Left ventricle myocardium superior (tissue), 1 donor: ENCODE measurements at regions not wholly inside any gene's neighbourhood (a gene's known extent, or its start where the extent isn't known, plus 50 kb on each side); places are given as distances from the start of the nearest gene placed in this dataset.
A peak's percentile ranks its signal among the peaks of the same experiment; 100 is the strongest.
"Not testable (repeated sequence)": the region's sequence is repeated elsewhere in the genome, so short reads cannot be mapped to it uniquely, and the experiment has no call there.

Experiments used
- ATAC-seq: fragments of 200-7000 bp; cut with Tn5 transposase; one replicate; pipeline ENCODE4 v1.9.1; 2020; ENCODE audit warnings: mild to moderate bottlenecking, moderate library complexity
- DNase-seq: peaks from one replicate; pipeline ENCODE4 v3.0.0-alpha.2; 2020
- intact Hi-C: fragments of 100-400 bp; cut with micrococcal nuclease; formaldehyde crosslinking; loops from one replicate; pipeline ENCODE4 v1.11.0; 2022
- donor health status: DM: no; HTN: yes; CAD: no; lungs with severe emphysema.

DNA sequence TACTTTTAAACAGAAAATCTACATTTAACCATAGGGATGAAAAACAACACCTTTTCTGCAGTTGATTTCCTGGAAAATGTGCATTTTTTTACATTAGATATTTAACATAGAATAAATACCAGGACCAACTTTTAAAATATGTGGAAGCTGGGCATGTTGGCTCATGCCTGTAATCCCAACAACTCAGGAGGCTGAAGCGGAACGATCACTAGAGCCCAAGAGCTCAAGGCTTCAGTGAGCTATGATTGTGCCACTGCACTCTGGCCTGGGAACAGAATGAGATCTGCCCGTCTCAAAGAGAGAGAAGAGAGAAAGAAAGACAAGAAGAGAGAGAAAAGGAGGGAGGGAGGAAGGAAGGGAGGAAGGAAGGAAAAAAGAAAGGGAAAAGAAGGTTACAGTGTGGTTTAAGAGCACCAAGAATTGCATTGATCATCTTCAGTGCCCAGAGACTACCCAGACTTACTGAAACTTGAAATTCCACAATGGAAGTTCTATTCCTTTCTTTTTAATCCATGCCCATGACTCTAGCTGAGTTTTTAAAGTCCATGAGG is 189.4 kb upstream of the ARID1B start:
- intact Hi-C loops = no loop called here
- DNase-seq = no peak
- ATAC-seq = no peak

GRCh38 chr6:156587071-156587470 is 190.1 kb upstream of the ARID1B start:
- ATAC-seq = no peak
- DNase-seq = no peak

DNA sequence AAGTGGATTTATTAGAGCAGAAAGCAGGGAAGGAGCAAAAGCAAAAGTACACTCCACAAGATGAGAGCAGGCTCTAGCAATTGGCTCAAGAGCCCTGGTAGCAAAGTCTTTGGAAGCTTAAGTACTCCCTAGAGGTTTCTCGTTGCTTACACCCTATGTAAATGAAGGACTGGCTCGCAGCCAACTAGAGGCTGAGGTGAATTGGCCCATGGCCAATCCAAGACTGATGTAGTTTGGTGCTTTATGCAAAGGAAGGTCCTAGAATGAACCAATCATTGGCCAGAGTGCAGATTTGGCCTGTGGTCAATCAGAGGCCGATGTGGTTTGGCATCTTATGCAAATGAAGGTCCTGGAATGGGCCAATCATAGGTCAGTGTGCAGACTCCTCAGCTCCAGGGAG is 191.3 kb upstream of the ARID1B start:
- no peak for ATAC-seq
- no peak for DNase-seq
- intact Hi-C loops = no loop called here

More at GRCh38 chr6:156587071-156587470, 190.1 kb upstream of the ARID1B start:
- intact Hi-C loops = no loop called here

GRCh38 chr6:156584121-156584520 is 193.1 kb upstream of the ARID1B start:
- intact Hi-C loops, DNase-seq, ATAC-seq: not testable (repeated sequence)

GRCh38 chr6:156583083-156583482 is 194.1 kb upstream of the ARID1B start:
- no peak for DNase-seq
- no peak for ATAC-seq
- intact Hi-C loops = no loop called here

- DNase-seq (no peak), ATAC-seq (no peak)
- intact Hi-C loops = no loop called here
Measured at GRCh38 chr6:156582509-156582992, 194.6 kb upstream of the ARID1B start.

GRCh38 chr6:156579564-156579963 is 197.6 kb upstream of the ARID1B start:
- no peak for DNase-seq
- ATAC-seq = no peak
- intact Hi-C loops = no loop called here

DNA sequence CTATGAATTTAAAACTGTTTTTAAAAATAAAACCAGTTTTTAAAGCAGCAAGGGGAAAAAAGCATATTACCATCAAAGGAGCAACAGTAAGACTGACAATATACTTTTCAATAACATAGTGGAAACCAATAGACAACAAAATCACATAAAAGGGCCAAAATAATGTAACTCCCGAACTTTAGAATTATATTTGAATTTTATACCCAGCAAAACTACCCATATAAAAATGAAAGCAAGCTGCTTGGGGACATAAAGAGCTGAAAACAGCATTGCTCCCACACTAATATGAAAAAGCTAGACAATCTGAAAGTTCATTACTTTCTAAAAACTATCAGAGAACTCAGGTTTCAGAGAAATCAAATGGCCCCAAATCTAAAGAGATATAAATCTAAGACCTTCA is 199.4 kb upstream of the ARID1B start:
- intact Hi-C loops = no loop called here
- DNase-seq (no peak), ATAC-seq (no peak)

DNA sequence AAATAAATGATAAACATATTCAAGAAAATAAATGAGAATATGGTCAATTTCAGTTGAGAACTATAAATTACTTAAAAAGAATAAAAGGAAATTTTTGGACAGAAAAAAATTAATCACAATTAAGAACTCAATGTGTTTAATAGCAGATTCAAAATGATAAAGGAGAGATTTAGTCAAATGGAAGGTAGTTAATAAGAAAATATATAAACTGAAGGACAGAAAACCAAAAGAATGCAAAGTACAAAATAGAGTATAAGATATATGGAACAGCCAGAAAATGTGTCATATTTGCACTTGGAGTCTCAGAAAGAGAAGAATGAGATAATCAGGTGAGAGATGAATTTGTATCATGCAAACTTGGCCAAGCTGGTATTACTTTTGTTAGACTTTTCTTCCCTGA is 201.8 kb upstream of the ARID1B start:
- ATAC-seq = no peak
- DNase-seq = no peak
- intact Hi-C loops = no loop called here

DNA sequence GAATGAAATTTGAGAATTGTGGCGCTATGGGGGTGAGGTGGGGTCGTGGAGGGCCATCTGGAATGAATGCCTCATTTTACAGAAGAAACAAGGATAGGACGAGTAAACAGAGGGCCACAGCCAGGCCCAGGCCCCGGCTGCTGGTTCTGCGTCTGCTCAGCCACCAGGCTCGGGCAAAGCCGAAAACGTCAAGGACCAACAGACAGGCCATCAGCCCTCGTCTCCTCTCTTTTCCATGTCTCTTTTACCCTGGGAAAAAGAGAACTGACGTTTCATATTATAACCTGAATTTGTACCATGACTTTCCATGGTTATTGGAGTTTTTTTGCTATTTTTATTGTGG is 212.4 kb upstream of the ARID1B start:
- DNase-seq (no peak), ATAC-seq (no peak)
- intact Hi-C loops = loop anchor here (10.0 kb wide), 1 partner anchor 220 kb away; no protein-coding TSS in a partner anchor

- ATAC-seq (peak; percentile 97), DNase-seq (peak; percentile 88)
- intact Hi-C loops = loop anchor here (10.0 kb wide), 1 partner anchor 221 kb away; no protein-coding TSS in a partner anchor
Measured at GRCh38 chr6:156564127-156564806, 212.9 kb upstream of the ARID1B start.

DNA sequence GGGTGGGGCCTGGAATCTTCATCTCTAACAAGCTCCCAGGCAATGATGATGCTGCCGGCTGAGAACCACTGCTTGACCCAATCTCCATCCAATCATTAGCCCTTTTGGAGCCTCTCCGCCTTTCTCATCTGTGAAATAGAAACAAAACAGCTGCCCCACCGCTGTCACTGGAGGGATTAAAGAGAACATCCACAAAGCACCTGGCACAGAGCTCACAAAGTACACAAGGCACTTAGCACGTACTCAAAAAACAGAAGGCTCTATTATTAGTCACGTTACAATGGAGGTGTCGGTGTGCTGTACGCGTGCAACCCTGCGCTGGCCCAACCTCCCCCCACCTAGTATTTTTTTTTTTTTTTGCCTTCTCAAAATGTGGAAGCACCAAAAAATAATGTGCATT is 213.5 kb upstream of the ARID1B start:
- peak; percentile 35 for DNase-seq
- ATAC-seq = peak; percentile 96
- intact Hi-C loops = loop anchor here (10.0 kb wide), 1 partner anchor 221 kb away; no protein-coding TSS in a partner anchor

DNA sequence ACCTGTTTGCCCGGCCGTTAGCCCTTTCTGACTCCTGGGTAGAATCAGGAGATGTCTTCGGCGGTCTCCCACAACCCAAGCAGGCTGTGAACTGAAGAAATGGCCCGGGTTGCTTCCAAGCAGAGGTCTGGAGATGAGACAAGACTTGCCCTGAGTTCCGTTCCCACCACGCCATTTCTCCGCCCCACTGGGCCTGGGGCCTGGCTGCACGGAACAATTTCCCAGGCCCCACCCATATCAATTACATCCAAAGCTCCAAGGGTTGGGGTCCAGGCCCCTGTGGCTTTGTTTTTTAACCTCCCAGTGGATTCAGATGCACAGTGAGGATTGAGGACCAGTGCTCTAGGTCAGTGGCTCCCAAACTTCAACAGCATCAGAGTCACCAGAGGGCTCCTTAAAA is 214.5 kb upstream of the ARID1B start:
- ATAC-seq = no peak
- intact Hi-C loops = loop anchor here (10.0 kb wide), 1 partner anchor 222 kb away; no protein-coding TSS in a partner anchor

GRCh38 chr6:156562019-156562418 is 215.2 kb upstream of the ARID1B start:
- no peak for ATAC-seq
- DNase-seq = no peak
- intact Hi-C loops = loop anchor here (10.0 kb wide), 1 partner anchor 223 kb away; no protein-coding TSS in a partner anchor

More for the DNA sequence above, 214.5 kb upstream of the ARID1B start:
- no peak for DNase-seq

- intact Hi-C loops = loop anchor here (10.0 kb wide), 1 partner anchor 224 kb away; no protein-coding TSS in a partner anchor
- ATAC-seq = no peak
- no peak for DNase-seq
Measured at GRCh38 chr6:156560476-156560875, 216.7 kb upstream of the ARID1B start.

DNA sequence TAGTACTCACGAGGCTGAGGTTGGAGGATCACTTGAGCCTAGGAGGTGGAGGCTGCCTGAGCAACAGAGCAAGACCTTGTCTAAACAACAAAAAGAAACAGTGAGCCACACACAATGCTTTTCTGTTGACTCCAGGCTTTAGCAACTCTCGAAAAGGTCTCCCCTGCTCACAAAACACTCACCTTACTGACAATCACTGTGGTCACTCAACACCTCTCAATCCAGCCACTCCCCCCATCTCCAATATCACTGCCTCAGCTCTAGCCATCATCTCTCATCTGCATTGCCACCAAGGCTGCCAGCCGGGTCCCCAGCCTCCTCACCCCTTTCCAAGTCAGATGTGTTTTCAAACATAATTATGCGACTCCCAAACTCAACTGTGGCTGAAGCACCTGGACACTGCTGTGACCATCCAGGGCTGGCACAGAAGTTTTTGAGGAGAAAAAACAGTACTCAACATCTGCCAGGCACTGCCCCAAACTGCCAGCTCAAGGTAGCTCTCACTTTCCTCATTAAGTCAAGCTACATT is 218.0 kb upstream of the ARID1B start:
- DNase-seq (no peak), ATAC-seq (no peak)
- intact Hi-C loops = no loop called here

DNA sequence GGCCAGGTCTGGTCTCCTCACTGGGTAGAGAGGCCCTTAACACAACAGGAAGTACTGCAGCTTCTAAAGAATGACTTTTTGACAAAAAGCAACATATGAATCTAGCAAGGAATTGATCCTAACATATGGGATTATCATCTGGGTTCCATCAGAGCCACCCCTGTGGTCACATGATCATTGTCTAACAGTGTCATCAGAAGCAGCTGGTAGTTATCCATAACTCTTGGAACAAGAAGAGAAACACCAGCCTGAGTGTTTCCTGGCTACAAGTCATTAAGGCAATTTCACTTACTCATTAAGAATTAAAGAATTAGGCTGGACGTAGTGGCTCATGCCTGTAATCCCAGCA is 219.3 kb upstream of the ARID1B start:
- ATAC-seq (no peak), DNase-seq (no peak)
- intact Hi-C loops = no loop called here

GRCh38 chr6:156557251-156557910 is 219.8 kb upstream of the ARID1B start:
- ATAC-seq = peak; percentile 92
- peak; percentile 66 for DNase-seq
- intact Hi-C loops = no loop called here

- DNase-seq (no peak), ATAC-seq (no peak)
- intact Hi-C loops = no loop called here
Measured at GRCh38 chr6:156556811-156557210, 220.4 kb upstream of the ARID1B start.

DNA sequence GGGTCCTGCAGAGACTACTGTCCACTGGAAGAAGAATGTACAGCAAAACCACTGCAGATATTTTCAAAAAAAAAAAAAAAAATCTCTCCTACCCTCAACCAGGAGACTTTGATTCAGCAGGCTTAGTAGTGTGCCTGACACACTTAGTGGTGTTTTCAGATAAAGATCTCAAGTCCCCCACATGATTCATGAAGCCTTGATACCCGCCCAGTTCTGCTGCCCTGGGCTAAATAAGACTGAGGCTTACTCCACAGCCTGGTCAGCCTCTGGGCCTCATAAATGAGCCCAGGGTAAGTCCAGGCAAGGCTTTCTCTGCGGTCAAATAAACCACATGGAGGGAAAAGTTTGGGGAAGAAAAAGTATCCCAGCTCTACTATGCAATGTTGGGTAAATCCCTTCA is 222.1 kb upstream of the ARID1B start:
- intact Hi-C loops = no loop called here
- ATAC-seq (no peak), DNase-seq (no peak)
